GM23338 (cell line): ENCODE measurements at regions not wholly inside any gene's neighbourhood (a gene's known extent, or its start where the extent isn't known, plus 50 kb on each side); places are given as distances from the start of the nearest gene placed in this dataset.

Experiments
- ATAC-seq: fragments of 200-7000 bp; cut with Tn5 transposase; 3 replicates; pipeline ENCODE4 v1.9.1; 2020
- DNase-seq: peaks from one replicate; pipeline ENCODE4 v3.0.0-alpha.2; 2015; ENCODE audit warnings: low spot score
- H2AFZ ChIP-seq: fragments of 200-600 bp; sonication (generic); 2 replicates; pipeline ENCODE4 v1.8.0; 2016; ENCODE audit warnings: antibody characterized with exemption, mild to moderate bottlenecking, moderate library complexity
- H3F3A ChIP-seq: fragments of 200-600 bp; sonication (generic); replicated peaks from 2 replicates; pipeline ENCODE4 v1.8.0; 2017; ENCODE audit warnings: antibody characterized with exemption, mixed run types, low read depth
- H3K27ac ChIP-seq: fragments of 200-600 bp; sonication (generic); 2 replicates; pipeline ENCODE4 v1.6.1; 2016; ENCODE audit warnings: low read depth
- H3K27me3 ChIP-seq: fragments of 200-600 bp; sonication (generic); 2 replicates; pipeline ENCODE4 v1.8.0; 2016; ENCODE audit warnings: mild to moderate bottlenecking, mixed run types, moderate library complexity; ENCODE audit not compliant: insufficient read depth
- H3K36me3 ChIP-seq: fragments of 200-600 bp; sonication (generic); 2 replicates; pipeline ENCODE4 v1.8.0; 2016; ENCODE audit warnings: mild to moderate bottlenecking; ENCODE audit not compliant: insufficient read depth
- H3K4me1 ChIP-seq: fragments of 200-600 bp; sonication (generic); 2 replicates; pipeline ENCODE4 v1.8.0; 2016; ENCODE audit warnings: mild to moderate bottlenecking, moderate library complexity; ENCODE audit not compliant: insufficient read depth
- H3K4me2 ChIP-seq: fragments of 200-600 bp; sonication (generic); 2 replicates; pipeline ENCODE4 v1.7.1; 2017; ENCODE audit warnings: mixed run types
- H3K4me3 ChIP-seq: fragments of 200-600 bp; sonication (generic); 2 replicates; pipeline ENCODE4 v1.6.1; 2016; ENCODE audit warnings: mixed run types
- H3K79me2 ChIP-seq: fragments of 200-600 bp; sonication (generic); replicated peaks from 2 replicates; pipeline ENCODE4 v1.8.0; 2017; ENCODE audit warnings: mild to moderate bottlenecking; ENCODE audit not compliant: insufficient read depth
- H3K9me2 ChIP-seq: fragments of 200-600 bp; sonication (generic); 2 replicates; pipeline ENCODE4 v1.8.0; 2017; ENCODE audit not compliant: insufficient read depth
- H4K20me1 ChIP-seq: fragments of 200-600 bp; sonication (generic); replicated peaks from 2 replicates; pipeline ENCODE4 v1.8.0; 2017; ENCODE audit warnings: mild to moderate bottlenecking; ENCODE audit not compliant: insufficient read depth
- H3K27ac Mint-ChIP-seq: 2 replicates; pipeline ENCODE4 v1.8.0; 2020; ENCODE audit warnings: inconsistent platforms, mild to moderate bottlenecking, moderate library complexity, mixed read lengths
- H3K27me3 Mint-ChIP-seq: 3 replicates; pipeline ENCODE4 v1.8.0; 2022; ENCODE audit warnings: low read depth, mild to moderate bottlenecking, moderate library complexity, mixed read lengths, inconsistent platforms; ENCODE audit not compliant: insufficient read depth, poor library complexity
- H3K36me3 Mint-ChIP-seq: 3 replicates; pipeline ENCODE4 v1.8.0; 2021; ENCODE audit warnings: low read depth, mild to moderate bottlenecking, inconsistent platforms, moderate library complexity, mixed read lengths
- H3K4me1 Mint-ChIP-seq: 3 replicates; pipeline ENCODE4 v1.8.0; 2020; ENCODE audit warnings: mild to moderate bottlenecking, inconsistent platforms, mixed read lengths
- H3K4me3 Mint-ChIP-seq: 3 replicates; pipeline ENCODE4 v1.8.0; 2021; ENCODE audit warnings: moderate library complexity, mild to moderate bottlenecking, inconsistent platforms, mixed read lengths
- H3K9me3 Mint-ChIP-seq: 3 replicates; pipeline ENCODE4 v1.8.0; 2020; ENCODE audit warnings: moderate library complexity, mild to moderate bottlenecking, inconsistent platforms, mixed read lengths
- CREB1 ChIP-seq: fragments of 250-450 bp; sonication (Bioruptor Pico); IDR thresholded peaks from 2 replicates; pipeline ENCODE4 v1.5.0; 2020; ENCODE audit warnings: low read depth, mild to moderate bottlenecking, moderate library complexity
- CTCF ChIP-seq, 2 experiments: fragments of 200-600 bp in 1 of 2; sonication (generic) in 1 of 2; conservative IDR thresholded peaks; 2 replicates each; pipeline versions ENCODE4 v1.5.1 to v1.6.1; 2016 to 2017; ENCODE audit warnings: antibody characterized with exemption in 2 of 2, low read depth in 2 of 2, mild to moderate bottlenecking in 2 of 2, moderate library complexity in 1 of 2
- EZH2phosphoT487 ChIP-seq: fragments of 200-600 bp; sonication (generic); IDR thresholded peaks from one replicate; pipeline ENCODE4 v1.8.1; 2018; ENCODE audit warnings: antibody characterized with exemption; ENCODE audit not compliant: unreplicated experiment
- JUNB ChIP-seq: IDR thresholded peaks from one replicate; pipeline ENCODE4 v1.6.1; 2016; ENCODE audit warnings: antibody characterized with exemption; ENCODE audit not compliant: unreplicated experiment
- NANOG ChIP-seq: IDR thresholded peaks from 2 replicates; pipeline ENCODE4 v1.6.1; 2016; ENCODE audit warnings: antibody characterized with exemption, borderline replicate concordance
- REST ChIP-seq: IDR thresholded peaks from one replicate; pipeline ENCODE4 v1.6.1; 2018; ENCODE audit warnings: antibody characterized with exemption; ENCODE audit not compliant: unreplicated experiment
- ZNF462 ChIP-seq: fragments of 250-450 bp; sonication (Bioruptor Pico); IDR thresholded peaks from 2 replicates; pipeline ENCODE4 v1.5.0; 2020; ENCODE audit warnings: mild to moderate bottlenecking, moderate library complexity

GRCh38 chr4:169851750-169852149 is 94.0 kb upstream of the HPF1 start (continued):
- no peak for TF ChIP-seq ZNF462

GRCh38 chr4:169849456-169849855 is 91.7 kb upstream of the HPF1 start:
- Histone ChIP-seq H3K27ac (no peak overlapping the region), H3K36me3 (no peaks in the 10 kb centered on the region), H3K4me3 (no peak overlapping the region), H2AFZ (no peak overlapping the region), H3K4me1 (0 out of 2 replicates have a peak, but pooled peaks cover 3% of the 10 kb centered on the region), H3K4me2 (no peak overlapping the region), H4K20me1 (no peaks in the 10 kb centered on the region), H3K9me2 (no peaks in the 10 kb centered on the region), H3K27me3 (no peaks in the 10 kb centered on the region), H3F3A (no peaks in the 10 kb centered on the region), H3K79me2 (no peaks in the 10 kb centered on the region)
- no peak overlapping the region for H3K4me3 Mint-ChIP-seq
- no peaks in the 10 kb centered on the region for H3K27me3 Mint-ChIP-seq
- no peak overlapping the region for H3K27ac Mint-ChIP-seq
- no peaks in the 10 kb centered on the region for H3K9me3 Mint-ChIP-seq
- no peaks in the 10 kb centered on the region for H3K36me3 Mint-ChIP-seq
- H3K4me1 Mint-ChIP-seq: peaks cover 4% of the 10 kb centered on the region; the same call in 2 of the 3 replicates
- no peak for DNase-seq
- ATAC-seq: no peak
- no peak for TF ChIP-seq CTCF (conservative IDR thresholded peaks at IDR 0.05; ENCODE audit: low read depth in 2 of 2)
- no peak for TF ChIP-seq REST
- no peak for TF ChIP-seq EZH2phosphoT487
- no peak for TF ChIP-seq JUNB
- no peak for TF ChIP-seq NANOG
- no peak for TF ChIP-seq CREB1
